ENCODE measurements at regions not wholly inside any gene's neighbourhood (a gene's known extent, or its start where the extent isn't known, plus 50 kb on each side); places are given as distances from the start of the nearest gene placed in this dataset.

DNA sequence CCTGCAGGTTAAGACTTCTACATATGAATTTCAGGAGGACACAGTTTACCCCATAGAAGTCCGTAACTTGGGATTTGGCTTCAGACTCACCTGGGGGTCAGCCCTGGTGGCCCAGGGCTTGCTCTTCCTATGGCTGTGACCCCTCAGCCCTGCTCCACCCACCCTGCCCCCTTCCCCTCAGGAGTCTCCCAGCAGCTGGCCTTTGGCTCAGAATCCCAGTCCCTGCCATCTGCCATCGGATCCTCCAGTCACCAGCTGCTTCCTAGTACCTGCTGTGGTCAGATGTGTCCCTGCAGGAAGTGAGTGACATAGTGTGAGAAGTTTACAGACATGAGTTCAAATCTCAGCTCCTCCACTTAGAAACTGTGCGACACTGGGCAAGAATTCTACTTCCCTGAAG lies 332.6 kb downstream of the NPHP4 start:
- no peaks in the 10 kb centered on the region for H3K4me1 Mint-ChIP-seq
- TF ChIP-seq, protein P1, sequence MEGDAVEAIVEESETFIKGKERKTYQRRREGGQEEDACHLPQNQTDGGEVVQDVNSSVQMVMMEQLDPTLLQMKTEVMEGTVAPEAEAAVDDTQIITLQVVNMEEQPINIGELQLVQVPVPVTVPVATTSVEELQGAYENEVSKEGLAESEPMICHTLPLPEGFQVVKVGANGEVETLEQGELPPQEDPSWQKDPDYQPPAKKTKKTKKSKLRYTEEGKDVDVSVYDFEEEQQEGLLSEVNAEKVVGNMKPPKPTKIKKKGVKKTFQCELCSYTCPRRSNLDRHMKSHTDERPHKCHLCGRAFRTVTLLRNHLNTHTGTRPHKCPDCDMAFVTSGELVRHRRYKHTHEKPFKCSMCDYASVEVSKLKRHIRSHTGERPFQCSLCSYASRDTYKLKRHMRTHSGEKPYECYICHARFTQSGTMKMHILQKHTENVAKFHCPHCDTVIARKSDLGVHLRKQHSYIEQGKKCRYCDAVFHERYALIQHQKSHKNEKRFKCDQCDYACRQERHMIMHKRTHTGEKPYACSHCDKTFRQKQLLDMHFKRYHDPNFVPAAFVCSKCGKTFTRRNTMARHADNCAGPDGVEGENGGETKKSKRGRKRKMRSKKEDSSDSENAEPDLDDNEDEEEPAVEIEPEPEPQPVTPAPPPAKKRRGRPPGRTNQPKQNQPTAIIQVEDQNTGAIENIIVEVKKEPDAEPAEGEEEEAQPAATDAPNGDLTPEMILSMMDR (IDR thresholded peaks at IDR 0.05; ENCODE audit: unreplicated experiment in 3 of 3): no peak
- H3K36me3 Mint-ChIP-seq (ENCODE audit: low read depth): no peaks in the 10 kb centered on the region
- H3K27me3 Mint-ChIP-seq (ENCODE audit: low read depth): peaks cover 43% of the 10 kb centered on the region
- peaks cover 2% of the 10 kb centered on the region for H3K9me3 Mint-ChIP-seq
- H3K4me3 Mint-ChIP-seq: no peak overlapping the region
- no peak overlapping the region for H3K27ac Mint-ChIP-seq

DNA sequence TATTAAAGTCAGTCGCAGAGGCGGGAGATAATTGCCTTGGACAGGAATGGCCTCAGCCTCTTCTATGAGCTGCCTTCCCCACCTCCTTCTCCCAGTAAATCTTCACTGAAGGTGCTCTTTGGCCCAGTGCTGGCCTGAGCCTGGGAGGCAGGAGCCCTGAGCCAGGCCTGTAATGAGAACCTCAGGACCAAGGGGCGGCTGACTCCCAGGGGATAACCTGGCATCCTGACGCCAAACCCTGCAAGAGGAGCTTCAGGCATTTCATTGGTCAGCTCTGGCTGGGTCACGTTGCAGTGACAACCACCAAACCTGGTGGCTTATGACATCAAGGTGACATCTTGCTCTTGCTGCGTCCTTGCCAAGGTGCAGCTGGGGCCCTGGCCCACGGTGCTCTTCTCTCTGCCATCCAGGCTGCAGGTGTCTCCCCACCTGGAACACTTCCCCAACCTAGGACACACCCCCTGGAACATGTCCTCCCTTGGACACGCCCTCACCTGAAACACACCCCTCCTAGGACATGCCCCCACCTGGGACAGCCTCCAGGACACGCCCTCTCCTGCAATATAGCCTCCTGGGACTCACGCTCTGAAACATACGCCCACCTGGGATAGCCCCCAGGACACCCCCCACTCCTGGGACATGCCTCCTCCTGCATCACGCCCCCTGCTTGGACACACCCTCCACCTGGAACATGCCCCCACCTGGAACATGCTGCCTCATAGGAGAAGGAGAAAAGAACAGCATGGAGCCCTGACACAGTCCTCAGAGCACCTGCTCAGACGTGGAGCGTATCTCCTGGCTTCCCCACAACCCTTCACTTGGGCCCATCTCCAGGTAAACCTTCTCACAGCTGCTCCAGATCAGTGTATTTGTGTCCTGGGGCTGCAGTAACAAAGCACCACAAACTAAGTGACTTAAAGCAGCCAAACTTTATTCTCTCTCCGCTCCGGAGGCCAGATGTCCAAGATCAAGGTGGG lies 333.6 kb downstream of the NPHP4 start:
- Mint-ChIP-seq H3K27me3 (ENCODE audit: low read depth) (peaks cover 40% of the 10 kb centered on the region), H3K4me1 (no peaks in the 10 kb centered on the region), H3K9me3 (peaks cover 2% of the 10 kb centered on the region), H3K36me3 (ENCODE audit: low read depth) (no peaks in the 10 kb centered on the region), H3K4me3 (no peak overlapping the region), H3K27ac (no peak overlapping the region)
- TF ChIP-seq, protein P1 (IDR thresholded peaks at IDR 0.05; ENCODE audit: unreplicated experiment in 3 of 3): no peak

DNA sequence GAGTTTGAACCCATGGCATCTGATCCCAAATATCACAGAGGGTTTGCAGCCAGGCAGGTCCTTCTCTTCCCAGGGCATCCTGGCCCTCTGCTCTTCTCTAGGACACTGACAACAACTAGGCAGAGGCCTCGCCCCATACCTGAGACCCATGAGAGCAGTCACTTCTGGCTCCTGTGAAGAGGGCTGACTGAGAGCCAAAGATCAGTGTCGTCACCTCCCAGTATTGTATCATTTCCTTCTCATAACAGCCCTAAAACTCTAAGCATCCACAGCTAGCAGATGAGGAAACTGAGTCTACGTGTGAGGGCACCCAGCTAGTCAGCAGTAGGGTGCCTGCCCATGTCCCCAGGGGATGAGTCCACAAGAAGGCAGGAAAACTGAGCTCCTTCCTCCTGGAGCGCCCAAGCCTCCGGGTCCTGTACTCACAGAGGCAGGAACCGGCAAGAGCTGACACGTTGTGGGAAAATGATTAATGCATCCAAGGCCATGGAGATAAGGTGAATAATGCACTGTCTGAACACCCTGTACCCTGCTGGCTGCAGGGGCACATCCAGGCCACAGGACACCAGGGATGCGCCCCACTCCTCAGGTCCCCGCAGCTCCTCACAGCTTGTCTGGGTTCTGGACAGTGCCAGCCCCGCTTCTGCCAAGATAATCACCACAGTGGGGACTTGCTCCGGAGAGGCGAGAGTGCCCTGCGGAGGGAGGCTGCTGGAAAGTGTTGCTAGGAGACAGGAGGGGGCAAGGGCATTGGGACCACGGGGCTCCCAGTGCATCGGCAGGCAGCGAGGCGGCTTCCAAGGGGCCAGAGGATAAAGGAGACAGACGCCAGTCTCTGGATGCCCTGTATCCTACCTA lies 340.0 kb downstream of the NPHP4 start:
- no peaks in the 10 kb centered on the region for H3K36me3 Mint-ChIP-seq (ENCODE audit: low read depth)

DNA sequence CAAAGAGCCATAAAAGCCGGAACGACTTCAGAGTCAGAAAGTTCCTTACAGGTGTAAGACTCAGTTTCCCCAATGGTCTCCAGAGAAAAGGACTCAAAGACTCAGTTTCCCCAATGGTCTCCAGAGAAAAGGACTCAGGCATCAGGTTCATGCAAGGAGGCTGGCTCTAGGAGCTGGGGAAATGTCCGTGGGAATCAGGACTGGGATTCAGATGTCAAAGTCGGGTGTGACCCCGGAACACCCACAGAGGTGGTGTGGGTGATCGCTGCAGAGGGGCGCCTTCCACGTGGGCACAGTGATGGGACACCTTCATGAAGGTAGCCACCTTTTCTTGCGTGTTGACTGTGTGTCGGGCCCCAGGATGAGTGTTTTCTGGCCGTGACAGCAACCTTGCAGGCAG lies 340.8 kb downstream of the NPHP4 start:
- Mint-ChIP-seq H3K27me3 (ENCODE audit: low read depth) (peaks cover 42% of the 10 kb centered on the region), H3K9me3 (peaks cover 11% of the 10 kb centered on the region), H3K4me1 (no peaks in the 10 kb centered on the region), H3K36me3 (ENCODE audit: low read depth) (no peaks in the 10 kb centered on the region), H3K4me3 (no peak overlapping the region), H3K27ac (no peak overlapping the region)
- TF ChIP-seq, protein P1 (IDR thresholded peaks at IDR 0.05; ENCODE audit: unreplicated experiment in 3 of 3): no peak

More for the DNA sequence above, 340.0 kb downstream of the NPHP4 start:
- Mint-ChIP-seq H3K4me3 (no peak overlapping the region), H3K4me1 (no peaks in the 10 kb centered on the region), H3K27me3 (ENCODE audit: low read depth) (peaks cover 47% of the 10 kb centered on the region), H3K27ac (no peak overlapping the region), H3K9me3 (peaks cover 11% of the 10 kb centered on the region)
- TF ChIP-seq, protein P1 (IDR thresholded peaks at IDR 0.05; ENCODE audit: unreplicated experiment in 3 of 3): no peak

DNA sequence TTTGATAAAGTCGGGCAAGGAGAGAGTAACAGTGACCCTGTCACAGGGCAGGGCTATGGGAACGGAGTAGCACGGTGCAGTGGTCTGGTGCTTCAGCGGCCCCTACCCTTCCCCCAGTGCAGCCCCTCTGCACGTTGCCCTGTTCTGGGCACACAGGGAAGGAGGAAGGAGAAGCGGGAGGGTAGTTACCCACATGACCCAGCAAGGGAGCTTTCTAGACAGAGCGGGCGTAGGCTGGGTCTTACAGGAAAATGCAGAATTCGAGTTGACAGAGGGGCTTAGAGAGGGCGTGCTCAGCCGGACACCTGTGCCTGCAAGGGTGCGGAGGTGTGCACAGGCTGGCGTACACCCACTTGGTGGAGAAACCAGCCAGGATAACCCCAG lies 341.2 kb downstream of the NPHP4 start:
- Mint-ChIP-seq H3K27ac (no peak overlapping the region), H3K36me3 (ENCODE audit: low read depth) (no peaks in the 10 kb centered on the region), H3K27me3 (ENCODE audit: low read depth) (peaks cover 41% of the 10 kb centered on the region), H3K9me3 (peaks cover 11% of the 10 kb centered on the region), H3K4me3 (no peak overlapping the region), H3K4me1 (no peaks in the 10 kb centered on the region)
- TF ChIP-seq, protein P1 (IDR thresholded peaks at IDR 0.05; ENCODE audit: unreplicated experiment in 3 of 3): no peak
